Right lobe of liver (tissue), 6 donors: ENCODE measurements at regions not wholly inside any gene's neighbourhood (a gene's known extent, or its start where the extent isn't known, plus 50 kb on each side); places are given as distances from the start of the nearest gene placed in this dataset.

Experiments
- ATAC-seq, 4 donors: fragments of 200-7000 bp; cut with Tn5 transposase; one replicate each; pipeline ENCODE4 v1.9.1; 2020; ENCODE audit warnings: mild to moderate bottlenecking in 4 of 4, moderate library complexity in 4 of 4
- DNase-seq, 3 donors: peaks; one replicate each; pipeline ENCODE4 v3.0.0-alpha.2; 2020
- H3K27ac ChIP-seq, 3 donors: fragments of 200-600 bp; one replicate each; pipeline ENCODE4 v1.8.0; 2022
- H3K27me3 ChIP-seq, 2 donors: fragments of 200-600 bp; one replicate each; pipeline ENCODE4 v1.8.0; 2022
- H3K36me3 ChIP-seq, 4 donors: fragments of 200-600 bp; sonication (generic) in 1 of 4; one replicate each; pipeline versions ENCODE4 v1.5.1 to v1.8.0; 2017 to 2022; ENCODE audit warnings: control low read depth in 1 of 4
- H3K4me1 ChIP-seq, 4 donors: fragments of 200-600 bp; sonication (generic) in 1 of 4; one replicate each; pipeline versions ENCODE4 v1.5.1 to v1.8.0; 2017 to 2022; ENCODE audit warnings: control low read depth in 1 of 4
- H3K4me3 ChIP-seq, 3 donors: fragments of 200-600 bp; one replicate each; pipeline ENCODE4 v1.8.0; 2022
- H3K9me3 ChIP-seq, 4 donors: fragments of 200-600 bp; sonication (generic) in 1 of 4; one replicate each; pipeline versions ENCODE4 v1.5.1 to v1.8.0; 2017 to 2022; ENCODE audit warnings: control low read depth in 1 of 4
- CTCF ChIP-seq, 4 donors: fragments of 200-600 bp in 3 of 4; fragments of 450-650 bp in 1 of 4; IDR thresholded peaks; one replicate each; pipeline versions ENCODE4 v1.5.1 to v1.8.0; 2016 to 2022; ENCODE audit warnings: antibody characterized with exemption in 4 of 4, mild to moderate bottlenecking in 2 of 4
- POLR2A ChIP-seq: fragments of 450-650 bp; IDR thresholded peaks from one replicate; pipeline ENCODE4 v1.6.1; 2017; ENCODE audit warnings: antibody characterized with exemption, mild to moderate bottlenecking
- WGBS: methylation state at CpG from one replicate; pipeline ENCODE4 v1.1.6; 2018; ENCODE audit warnings: low coverage, low lambda C conversion rate; ENCODE audit not compliant: insufficient coverage; ENCODE audit errors: missing lambda C conversion rate; 5-methylcytosine and 5-hydroxymethylcytosine counted together
- intact Hi-C, 2 donors: fragments of 100-400 bp; cut with DNase I; formaldehyde crosslinking; loops; one replicate each; pipeline versions ENCODE4 v1.11.2 to v1.14.1; 2022
- donor health status: DM: no; HTN: yes; CAD: no.
- donor health status: DM: no; HTN: no; CAD: no.
- donor health status: DM: no; HTN: no; CAD: no.
- donor health status: DM: no; HTN: yes; CAD: no.
- donor health status: DM: no; HTN: yes; CAD: no.

- Histone ChIP-seq H3K4me1 (no peaks in the 10 kb centered on the region), H3K27ac (no peak overlapping the region), H3K9me3 (no peaks in the 10 kb centered on the region), H3K4me3 (no peak overlapping the region), H3K27me3 (no peaks in the 10 kb centered on the region), H3K36me3 (no peaks in the 10 kb centered on the region)
- 56% methylated on average over 6 of the region's 6 CpGs for WGBS
- DNase-seq: no peak
- no peak for ATAC-seq
- TF ChIP-seq POLR2A: no peak
- TF ChIP-seq CTCF (IDR thresholded peaks at IDR 0.05): no peak
- intact Hi-C loops: no loop called here
Observed at GRCh38 chr13:60214213-60215055, 50.7 kb upstream of the DIAPH3 start.

GRCh38 chr13:60220072-60220471 is 56.3 kb upstream of the DIAPH3 start:
- intact Hi-C loops: no loop called here
- WGBS: 80% methylated on average over 1 of the region's 1 CpG
- no peak for ATAC-seq

GRCh38 chr13:60221581-60221980 is 57.9 kb upstream of the DIAPH3 start:
- Histone ChIP-seq H3K9me3 (no peaks in the 10 kb centered on the region), H3K4me1 (no peaks in the 10 kb centered on the region), H3K36me3 (no peaks in the 10 kb centered on the region), H3K4me3 (no peak overlapping the region), H3K27me3 (no peaks in the 10 kb centered on the region), H3K27ac (no peak overlapping the region)
- 64% methylated on average over 3 of the region's 6 CpGs for WGBS
- ATAC-seq: no peak
- intact Hi-C loops: no loop called here
- TF ChIP-seq CTCF (IDR thresholded peaks at IDR 0.05) (no peak), POLR2A (no peak)
- no peak for DNase-seq

More at GRCh38 chr13:60220072-60220471, 56.3 kb upstream of the DIAPH3 start:
- H3K27ac ChIP-seq: no peak overlapping the region
- no peaks in the 10 kb centered on the region for H3K27me3 ChIP-seq
- no peak overlapping the region for H3K4me3 ChIP-seq
- TF ChIP-seq POLR2A (no peak), CTCF (IDR thresholded peaks at IDR 0.05) (no peak)
- H3K9me3 ChIP-seq: no peaks in the 10 kb centered on the region
- no peak for DNase-seq
- H3K36me3 ChIP-seq: no peaks in the 10 kb centered on the region
- no peaks in the 10 kb centered on the region for H3K4me1 ChIP-seq

- no peak for DNase-seq
- intact Hi-C loops: no loop called here
- H3K27me3 ChIP-seq: no peaks in the 10 kb centered on the region
- no peak overlapping the region for H3K4me3 ChIP-seq
- no peaks in the 10 kb centered on the region for H3K9me3 ChIP-seq
- no peaks in the 10 kb centered on the region for H3K4me1 ChIP-seq
- no peak overlapping the region for H3K27ac ChIP-seq
- no peaks in the 10 kb centered on the region for H3K36me3 ChIP-seq
- TF ChIP-seq CTCF (IDR thresholded peaks at IDR 0.05) (peak in 1 of 4 donors; percentile 22), POLR2A (no peak)
- ATAC-seq: peak; percentile 25 to 56 (median 35)
- 0% methylated on average over 3 of the region's 3 CpGs for WGBS
Observed at GRCh38 chr13:60226507-60226906, 62.8 kb upstream of the DIAPH3 start.
